Right forelimb (tissue), 1 donor: ENCODE measurements at regions not wholly inside any gene's neighbourhood (a gene's known extent, or its start where the extent isn't known, plus 50 kb on each side); places are given as distances from the start of the nearest gene placed in this dataset.

ENCODE experiments used
- DNase-seq: peaks from one replicate; pipeline ENCODE4 v3.0.0-alpha.2; 2018

DNA sequence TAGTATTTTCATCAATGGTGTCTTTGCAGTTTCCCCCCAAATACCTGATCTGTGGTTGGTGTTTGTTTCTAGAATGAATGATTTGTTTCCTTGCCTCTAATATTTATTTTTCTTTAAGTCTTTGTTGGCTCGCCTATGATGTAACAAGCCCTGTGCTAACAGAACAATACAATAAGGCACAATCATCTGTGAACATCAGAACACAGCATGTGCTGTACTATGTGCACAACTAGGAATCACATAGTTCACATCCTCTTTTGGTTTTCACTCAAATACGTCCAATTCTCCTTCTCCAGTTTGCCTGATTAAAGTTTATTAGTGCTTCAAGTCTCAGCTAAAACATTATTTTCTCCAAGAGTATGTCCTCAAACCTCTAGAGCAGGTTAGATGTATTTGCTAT lies 613.1 kb downstream of the EPHA7 start:
- DNase-seq: no peak

DNA sequence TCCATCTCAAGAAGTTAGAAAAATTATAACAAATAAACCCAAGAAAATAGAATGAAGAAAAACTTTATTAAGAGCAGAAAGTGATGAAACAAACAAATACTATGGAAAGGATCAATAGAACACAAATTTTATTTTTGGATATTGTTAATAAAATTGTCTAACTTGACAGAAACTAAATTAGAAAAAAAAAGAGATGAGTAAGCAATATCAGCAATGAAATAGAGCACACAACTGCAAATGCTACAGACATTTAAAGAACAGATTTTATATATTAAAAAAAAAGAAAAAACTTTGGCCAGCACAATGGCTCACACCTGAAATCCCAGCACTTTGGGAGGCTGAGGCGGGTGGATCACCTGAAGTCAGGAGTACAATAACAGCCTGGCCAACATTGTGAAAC lies 628.0 kb downstream of the EPHA7 start:
- no peak for DNase-seq

DNA sequence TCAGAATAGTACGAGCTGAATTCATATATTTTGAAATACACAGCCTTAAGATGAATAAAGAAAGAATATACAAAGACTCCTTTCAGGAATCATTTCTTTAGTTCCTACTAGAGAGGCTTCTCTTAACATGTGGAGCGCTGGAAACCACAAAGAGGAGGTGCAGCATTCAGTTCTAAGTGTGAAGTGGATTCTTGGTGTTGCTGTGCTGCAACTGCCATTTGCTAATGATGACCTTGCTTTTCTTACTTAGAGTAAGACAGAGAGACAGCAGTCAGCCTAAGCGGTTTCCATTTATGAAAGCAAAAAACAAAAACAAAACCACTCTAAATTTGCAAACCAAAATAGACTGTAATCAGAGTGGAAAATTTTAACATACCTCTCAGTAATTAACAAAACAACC lies 629.0 kb downstream of the EPHA7 start:
- no peak for DNase-seq

DNA sequence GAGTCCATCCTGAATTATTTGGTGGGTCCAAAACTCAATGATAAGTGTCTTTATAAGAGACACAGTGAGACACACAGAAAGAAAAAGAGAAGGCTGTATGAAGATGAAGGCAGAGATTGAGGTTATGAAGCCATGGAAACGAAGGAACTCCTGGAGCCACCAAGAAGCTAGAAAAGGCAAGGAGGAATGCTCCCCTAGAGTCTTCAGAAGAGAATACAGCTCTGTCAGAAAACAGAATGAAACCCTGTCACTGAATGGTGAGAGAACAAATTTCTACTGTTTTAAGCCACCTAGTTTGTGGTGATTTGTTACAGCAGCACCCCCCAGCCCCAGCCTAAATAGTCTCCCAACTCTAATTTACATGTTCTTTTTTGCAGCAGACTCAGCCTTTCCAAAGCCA lies 635.1 kb downstream of the EPHA7 start:
- no peak for DNase-seq

DNA sequence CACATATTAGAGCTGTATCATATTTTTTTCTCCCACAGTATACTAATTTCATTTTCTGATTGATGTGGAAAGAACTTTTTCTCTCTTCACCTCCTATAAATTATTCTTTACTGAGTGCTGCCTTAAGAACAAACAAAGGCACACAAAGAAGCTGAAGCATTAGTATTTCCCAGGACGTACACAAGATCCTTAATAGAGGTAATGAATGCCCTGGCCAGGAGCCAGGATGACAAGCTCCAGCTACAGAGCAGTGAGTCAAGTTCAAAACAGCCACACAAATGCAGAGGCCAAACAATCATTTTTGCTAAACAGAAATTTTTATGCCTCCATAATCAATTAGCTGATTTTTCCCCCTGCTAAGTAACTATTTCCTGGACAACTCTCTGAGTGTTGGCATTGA lies 639.6 kb downstream of the EPHA7 start:
- DNase-seq: peak; percentile 48

DNA sequence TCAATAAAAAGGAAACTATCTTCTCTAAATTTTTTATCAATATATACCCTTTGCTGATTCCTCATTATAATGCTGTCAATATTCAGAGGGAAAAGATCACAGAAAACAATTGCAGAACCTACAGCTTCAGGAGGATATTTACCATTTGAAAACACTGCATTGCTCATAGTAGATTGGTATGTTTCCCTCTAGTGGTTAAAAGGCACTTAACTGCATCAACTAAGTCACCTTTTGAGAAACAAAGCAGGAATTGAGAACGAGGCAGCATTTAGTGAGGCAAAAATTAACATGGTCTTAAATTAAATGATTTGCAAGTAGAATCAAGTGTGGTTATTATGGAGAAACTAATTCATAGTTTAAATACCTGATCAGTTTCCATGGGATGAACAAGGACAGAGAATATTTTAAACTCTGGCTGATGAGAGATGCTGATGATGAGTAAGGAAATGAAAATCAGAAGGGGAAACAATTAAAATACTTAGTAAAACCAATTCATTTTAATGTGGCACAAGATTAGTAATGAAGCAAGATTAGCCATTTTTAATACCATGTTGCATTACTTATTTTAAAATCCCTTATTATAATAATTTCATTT lies 642.1 kb downstream of the EPHA7 start:
- no peak for DNase-seq

DNA sequence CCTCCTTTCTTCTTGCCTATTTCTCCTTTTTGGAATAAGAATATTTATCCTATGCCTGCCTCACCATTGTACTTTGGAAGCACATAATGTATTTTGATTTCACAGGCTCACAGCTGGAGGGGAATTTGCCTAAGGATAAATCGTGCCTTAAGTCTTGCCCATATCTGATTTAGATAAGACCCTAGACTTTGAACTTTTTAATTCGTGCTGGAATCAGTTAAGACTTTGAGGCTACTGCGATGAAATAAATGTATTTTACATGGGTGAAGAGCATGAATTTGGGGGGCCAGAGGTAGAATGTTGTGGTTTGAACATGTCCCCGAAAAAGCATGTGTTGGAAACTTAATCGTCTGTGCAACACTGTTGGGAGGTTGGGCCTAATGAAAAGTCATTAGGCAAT lies 648.8 kb downstream of the EPHA7 start:
- DNase-seq: no peak

DNA sequence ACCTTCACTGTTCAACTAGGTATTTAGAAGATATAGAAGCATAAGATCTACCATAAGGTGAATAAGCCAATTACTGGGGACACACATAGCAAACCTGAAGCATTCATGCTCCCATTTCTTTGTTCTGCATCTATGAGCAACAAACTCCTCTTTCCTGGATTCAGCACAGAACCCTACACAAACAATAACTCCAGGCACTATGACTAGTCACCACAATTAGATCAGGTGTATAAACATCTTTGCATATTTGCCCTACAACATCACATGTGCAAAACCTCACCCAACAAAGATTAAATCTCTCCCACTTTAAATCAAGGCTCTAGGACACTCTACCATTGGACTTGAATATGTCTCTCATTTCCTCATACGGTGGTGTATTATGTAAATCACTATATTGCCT lies 652.3 kb downstream of the EPHA7 start:
- no peak for DNase-seq

DNA sequence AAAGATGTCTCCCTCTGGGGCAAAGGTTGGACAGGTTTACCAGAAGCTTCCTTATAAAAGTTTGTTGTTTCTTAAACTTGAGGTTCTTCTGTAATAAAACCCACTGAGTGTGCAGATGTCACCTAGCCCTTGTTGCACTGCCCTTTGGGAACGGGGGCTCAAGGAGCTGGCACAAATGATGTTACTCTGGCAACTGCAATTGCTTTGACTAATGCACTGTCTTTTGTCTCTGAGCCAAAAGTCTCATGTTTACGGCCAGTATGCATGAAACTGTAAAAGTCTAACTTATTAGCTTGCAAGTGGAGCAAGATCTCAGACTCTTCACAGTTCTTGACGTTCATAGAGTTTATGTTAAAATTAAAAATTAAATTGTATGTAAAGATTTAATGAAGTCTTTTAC lies 655.7 kb downstream of the EPHA7 start:
- no peak for DNase-seq

DNA sequence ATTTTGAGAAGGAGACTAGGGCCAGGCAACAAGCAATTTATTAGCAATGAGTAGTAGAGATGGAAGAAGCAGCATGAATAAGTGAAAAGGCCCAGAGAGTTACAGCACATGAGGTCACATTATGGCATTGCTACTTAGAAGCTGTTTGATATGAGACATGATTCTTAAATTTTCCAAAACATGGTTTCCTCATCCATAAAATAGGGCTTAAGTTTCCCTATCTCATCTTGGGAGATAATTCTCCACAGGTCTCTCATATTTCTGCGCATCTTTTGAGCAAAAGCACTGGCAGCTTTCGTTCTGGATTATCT lies 656.1 kb downstream of the EPHA7 start:
- DNase-seq: no peak

DNA sequence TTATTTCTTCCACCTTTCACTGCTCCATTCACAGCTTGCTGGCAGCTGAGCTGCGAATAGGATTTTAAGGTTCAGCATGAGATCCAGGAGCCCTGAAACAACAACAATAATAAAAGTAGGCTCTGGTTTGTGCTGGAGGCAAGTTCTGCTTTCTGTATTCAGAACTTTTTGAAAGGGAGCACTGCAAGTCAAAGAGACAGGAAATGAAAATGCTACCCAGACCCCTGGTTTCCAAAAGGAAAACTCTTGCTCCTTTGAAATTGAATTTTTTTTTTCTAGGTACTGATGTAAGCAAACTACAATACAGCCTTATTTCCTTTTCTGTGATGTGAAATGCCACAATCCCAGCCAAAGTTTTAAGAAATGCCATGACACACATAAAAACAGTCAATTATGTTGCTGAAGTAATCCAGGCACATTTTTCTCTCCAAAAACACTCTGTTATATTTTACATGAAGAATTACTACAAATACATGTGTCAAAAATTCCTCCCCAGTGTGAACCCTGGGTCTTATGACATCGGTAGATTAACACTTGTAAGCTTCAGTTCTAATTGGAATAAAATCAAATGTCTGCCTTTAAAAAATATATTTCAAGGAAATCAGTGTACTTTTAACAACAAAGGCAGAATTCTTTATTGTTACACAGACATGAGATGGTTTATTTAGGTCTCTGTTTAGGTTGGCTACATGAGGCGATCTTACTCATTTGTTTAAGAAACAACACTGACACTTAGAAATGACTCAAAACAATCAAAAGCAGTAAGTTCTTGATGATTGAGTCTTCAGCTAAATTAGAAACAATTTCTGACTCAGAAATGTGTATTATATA lies 656.7 kb downstream of the EPHA7 start:
- DNase-seq: no peak

DNA sequence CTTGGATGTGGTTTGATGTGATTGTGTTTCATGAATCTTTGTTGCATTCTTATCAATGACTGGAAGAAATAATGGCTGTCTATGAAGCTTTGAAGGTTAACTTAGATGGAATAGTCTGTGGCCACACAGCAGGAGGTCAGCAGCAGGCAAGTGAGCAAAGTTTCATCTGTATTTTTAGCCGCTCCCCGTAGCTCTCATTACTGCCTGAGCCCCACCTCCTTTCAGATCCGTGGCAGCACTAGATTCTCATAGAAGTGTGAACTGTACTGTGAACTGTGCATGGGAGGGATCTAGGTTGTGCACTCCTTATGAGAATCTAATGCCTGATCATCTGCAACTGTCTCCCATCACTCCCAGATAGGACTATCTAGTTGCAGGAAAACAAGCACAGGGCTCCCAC lies 660.2 kb downstream of the EPHA7 start:
- DNase-seq: no peak

DNA sequence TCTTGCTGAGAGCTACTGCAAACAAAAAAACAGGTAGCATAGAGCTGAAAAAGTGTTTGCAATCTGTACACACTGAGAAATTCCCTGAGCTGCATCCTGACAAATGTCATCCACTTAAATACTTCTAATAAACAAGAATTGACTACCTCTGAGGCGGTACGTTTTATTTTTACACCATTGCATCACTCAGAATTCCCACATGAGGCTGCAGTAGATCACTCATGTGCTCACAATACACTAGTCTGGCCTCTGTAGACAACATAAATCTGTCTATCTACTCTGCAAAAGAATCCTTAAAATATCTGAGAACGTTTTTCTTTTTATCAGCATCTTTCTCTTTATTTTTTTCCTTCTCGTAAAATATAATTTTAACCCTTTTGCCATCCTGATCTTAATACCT lies 661.4 kb downstream of the EPHA7 start:
- DNase-seq: no peak

DNA sequence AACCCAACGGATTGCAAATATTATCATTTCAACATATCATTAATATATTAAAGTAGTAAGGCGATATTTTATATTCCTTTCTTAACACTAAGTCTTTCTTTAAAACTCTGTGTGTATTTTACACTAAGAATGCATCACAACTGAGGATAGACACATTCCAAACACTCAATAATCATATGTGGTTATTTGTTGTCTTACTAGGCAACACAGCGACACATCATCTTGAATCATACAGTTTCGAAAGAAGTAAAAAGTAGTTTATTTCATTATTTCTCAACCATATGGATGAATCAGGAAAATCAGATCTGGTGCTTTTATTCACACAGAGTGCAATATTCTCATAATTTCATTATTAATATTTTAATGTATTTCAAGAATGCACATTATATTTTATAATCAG lies 662.4 kb downstream of the EPHA7 start:
- no peak for DNase-seq

DNA sequence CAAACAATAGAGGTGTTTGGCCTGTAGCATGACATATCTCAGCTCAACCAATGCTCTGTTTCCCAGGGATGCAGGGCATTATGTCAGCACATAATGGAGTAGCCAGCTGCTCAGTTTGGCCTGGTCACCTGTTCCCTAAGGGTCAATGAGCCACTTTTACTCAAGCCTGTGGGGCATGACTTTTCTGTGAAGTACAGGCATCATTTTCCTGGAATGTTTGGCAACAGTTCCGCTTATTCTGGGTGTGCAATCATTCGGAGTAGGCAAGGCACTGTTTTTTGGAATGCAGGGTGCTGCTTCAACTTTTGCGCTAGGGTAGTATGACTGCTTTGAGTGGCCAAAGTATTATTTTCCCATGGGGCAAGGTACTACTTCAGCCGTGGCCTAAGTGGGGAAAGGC lies 665.4 kb downstream of the EPHA7 start:
- no peak for DNase-seq

DNA sequence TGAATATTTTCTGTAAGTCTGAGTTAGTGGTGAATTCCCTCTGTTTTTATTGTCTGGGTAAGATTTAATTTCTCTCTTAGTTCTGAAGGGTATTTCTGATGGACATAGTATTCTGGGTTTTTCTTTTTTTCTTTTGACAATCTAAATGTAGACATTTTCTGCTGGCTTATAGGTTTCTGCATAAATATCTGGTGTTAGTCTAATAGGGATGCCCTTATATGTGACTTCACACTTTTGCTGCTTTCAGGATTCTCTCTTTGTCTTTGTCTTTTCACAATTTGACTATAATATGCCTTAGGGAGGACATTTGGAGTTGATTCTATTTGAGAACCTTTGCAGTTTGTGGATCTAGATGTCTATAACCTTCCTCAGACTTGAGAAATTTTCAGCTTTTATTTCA lies 667.2 kb downstream of the EPHA7 start:
- no peak for DNase-seq

DNA sequence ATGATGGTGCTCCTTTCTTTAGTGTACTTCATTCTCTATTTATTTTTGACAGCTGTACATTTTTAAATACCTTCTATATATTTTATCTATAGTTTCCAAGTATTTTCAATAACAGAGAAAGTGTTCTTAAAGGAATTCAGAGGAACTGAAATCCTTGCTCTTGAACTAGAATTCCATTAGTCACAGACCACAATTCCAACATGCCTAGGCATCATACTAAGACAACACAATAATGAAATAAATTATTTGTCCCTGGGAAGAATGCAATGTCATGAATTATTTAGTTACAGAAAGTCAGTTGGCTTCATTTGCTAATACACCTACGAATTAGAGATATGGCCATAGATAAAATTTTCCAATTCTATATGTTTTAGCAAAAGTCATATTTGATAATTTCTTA lies 671.2 kb downstream of the EPHA7 start:
- DNase-seq: no peak

DNA sequence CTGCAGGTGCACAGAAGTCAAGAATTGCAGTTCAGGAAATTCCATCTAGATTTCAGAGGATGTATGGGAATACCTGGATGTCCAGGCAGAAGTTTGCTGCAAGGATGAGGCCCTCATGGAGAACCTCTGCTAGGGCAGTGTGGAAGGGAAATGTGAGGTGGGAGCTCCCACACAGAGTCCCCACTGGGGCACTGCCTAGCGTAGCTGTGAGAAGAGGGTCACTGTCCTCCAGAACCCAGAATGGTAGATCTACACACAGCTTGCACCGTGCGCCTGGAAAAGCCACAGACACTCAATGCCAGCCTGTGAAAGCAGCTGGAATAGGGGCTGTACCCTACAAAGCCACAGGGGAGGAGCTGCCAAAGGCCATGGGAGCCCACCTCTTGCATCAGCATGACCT lies 681.4 kb downstream of the EPHA7 start:
- DNase-seq: no peak

DNA sequence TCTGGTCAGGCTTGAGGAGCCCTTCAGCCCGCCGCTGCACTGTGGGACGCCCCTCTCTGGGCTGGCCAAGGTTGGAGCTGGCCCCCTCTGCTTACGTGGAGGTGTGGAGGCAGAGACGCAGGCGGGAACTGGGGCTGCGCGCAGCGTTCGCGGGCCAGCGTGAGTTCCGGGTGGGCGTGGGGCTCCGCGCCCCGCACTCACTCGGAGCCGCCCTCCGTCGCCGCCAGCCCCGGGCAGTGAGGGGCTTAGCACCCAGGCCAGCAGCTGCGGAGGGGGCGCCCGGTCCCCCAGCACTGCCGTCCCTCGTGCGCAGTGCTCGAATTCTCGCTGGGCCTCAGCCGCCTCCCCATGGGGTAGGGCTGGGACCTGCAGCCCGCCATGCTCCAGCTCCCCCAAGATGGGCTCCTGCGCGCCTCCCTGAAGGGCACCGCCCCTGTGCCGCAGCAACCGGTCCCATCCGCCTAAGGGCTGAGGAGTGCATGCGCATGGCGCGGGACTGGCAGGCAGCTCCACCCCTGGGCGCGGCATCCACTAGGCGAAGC lies 695.9 kb downstream of the EPHA7 start:
- DNase-seq: no peak

DNA sequence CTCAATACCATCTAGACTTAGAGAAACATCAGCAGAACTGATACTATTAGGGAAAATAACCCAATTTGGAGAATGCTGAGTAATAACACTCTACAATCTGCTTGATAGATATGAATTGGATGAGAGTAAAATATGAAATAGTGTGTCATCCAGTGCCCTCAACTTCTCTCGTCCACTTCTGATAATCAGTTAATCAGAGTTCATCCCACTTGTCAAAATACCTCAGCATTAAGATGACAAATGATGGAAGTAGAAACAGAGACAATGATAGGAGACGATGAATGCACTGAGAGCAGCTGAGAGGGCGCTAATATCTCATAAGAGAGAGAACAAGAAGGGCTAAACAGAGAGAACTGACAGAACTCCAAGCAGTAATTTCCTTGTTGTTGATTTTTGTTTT lies 699.6 kb downstream of the EPHA7 start:
- no peak for DNase-seq

DNA sequence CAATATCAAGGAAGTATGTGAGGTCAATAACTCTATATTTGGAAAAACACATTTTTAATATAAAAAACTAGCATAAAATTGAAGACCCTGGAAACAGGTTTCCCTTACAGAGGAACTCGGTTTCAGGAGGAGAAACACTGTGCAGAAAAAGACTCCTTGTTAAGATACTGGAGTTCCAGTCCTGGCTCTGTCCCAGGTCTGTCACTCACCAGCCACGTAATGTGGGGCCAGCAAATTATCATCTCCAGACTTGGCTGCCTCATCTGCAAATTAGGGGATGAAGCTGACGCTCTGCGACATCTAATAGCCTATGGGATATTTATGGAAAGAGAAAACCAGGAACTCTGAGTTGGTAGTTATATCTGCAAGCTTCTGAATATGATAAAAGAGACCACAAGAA lies 702.7 kb downstream of the EPHA7 start:
- no peak for DNase-seq

DNA sequence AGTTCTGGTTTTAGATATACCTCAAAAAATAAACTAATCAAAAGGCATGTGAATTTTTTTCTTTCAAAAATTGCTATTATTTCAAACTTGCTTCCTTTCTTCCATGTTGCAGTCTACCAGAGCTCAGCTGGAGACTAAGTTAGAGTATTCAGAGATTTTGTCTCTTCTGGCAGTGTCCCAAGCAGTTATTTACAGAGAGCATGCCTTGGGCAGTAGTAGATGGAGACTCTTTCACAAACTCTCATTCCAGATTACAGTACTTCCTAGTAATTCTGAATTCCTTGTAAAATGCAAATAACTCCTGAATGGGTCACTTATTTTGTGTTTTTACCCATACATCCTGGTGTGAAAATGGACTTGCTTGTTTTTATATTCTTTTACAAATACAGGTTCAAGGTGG lies 703.4 kb downstream of the EPHA7 start:
- DNase-seq: no peak

DNA sequence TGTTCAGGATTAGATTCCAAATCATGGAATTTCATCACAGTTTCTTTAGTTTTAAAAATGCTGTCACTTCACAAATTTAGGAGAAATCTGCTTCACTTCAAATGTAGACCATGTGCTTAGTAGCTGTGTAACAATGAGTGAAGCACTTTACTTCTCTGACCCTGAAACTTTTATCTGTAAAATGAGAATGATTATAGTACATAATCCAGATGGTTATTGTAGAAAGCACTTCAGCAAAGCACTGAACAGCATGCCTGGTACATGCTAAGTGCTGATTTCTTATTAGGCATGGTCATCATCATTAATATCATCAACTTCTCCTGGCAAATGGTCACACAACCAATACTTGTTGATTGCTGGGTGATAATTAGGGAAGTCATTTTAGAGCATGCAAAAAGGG lies 705.0 kb downstream of the EPHA7 start:
- no peak for DNase-seq

DNA sequence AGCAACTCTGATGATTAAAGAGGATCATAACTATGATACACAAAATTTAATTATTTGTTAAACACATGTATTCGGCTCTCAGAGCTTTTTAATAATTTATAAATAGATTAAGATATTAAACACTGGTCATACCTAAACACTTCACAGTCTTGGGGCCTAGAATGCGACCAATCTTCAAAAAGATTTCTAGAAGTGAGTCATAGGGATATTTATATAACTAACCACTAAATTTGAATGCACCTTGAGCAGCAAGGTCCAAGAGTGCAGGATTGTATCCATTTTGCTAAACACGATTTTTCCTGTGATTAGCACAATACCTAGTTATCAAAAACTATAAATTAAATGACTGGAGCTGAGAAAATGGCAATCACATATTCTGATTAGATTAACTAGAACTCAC lies 709.3 kb downstream of the EPHA7 start:
- DNase-seq: no peak

DNA sequence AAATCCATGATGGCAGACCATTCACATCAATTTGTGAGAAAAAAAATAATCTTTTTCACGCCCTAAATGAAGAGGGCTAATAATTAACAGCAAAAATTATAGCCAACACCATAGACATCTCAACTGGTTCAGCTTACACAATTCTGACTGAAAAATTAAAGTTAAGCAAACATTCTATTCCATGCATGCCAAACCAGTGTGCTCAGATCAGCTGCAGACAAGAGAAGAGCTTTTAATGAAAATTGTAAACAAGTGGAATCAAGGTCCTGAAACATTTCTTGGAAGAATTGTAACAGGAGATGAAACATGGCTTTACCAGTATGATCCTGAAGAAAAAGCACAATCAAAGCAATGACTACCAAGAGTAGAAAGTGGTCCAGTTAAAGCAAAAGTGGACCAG lies 710.4 kb downstream of the EPHA7 start:
- no peak for DNase-seq
